ENCODE measurements at regions not wholly inside any gene's neighbourhood (a gene's known extent, or its start where the extent isn't known, plus 50 kb on each side); places are given as distances from the start of the nearest gene placed in this dataset.

DNA sequence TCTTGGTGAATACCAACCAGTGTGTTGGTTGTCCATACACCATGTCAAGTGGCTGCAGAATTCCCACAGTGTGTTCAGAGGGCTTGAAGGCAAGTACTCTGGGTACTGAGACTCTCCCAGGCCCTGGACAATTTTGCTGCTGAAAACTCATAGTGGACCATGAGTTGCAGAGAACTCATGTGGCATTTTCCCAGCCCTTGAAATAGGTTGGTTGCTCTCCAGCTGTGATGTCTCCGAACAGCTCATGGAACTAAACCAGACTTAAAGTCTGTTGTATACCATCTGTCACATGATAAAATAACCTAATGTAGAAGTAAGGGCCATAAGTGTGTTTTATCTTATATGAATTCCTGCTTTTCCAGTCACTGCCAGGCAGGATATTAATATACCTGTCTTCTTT lies 67.8 kb downstream of the RGS2 start:
- Histone ChIP-seq H3K4me2 (ENCODE audit: low read length) (no peak overlapping the region), H3K9me2 (ENCODE audit: insufficient read depth, low read length) (no peaks in the 10 kb centered on the region), H3K4me3 (ENCODE audit: low read length) (no peak overlapping the region), H3K79me2 (replicated peaks; ENCODE audit: insufficient read depth, low read length) (no peaks in the 10 kb centered on the region), H3K9me3 (ENCODE audit: low read length) (no peaks in the 10 kb centered on the region), H4K20me1 (ENCODE audit: insufficient read depth) (no peaks in the 10 kb centered on the region), H3K27ac (ENCODE audit: low read length) (peak overlapping the region; percentile 88), H3K27me3 (ENCODE audit: insufficient read depth, low read depth, low read length) (no peaks in the 10 kb centered on the region), H3K36me3 (ENCODE audit: insufficient read depth, low read length) (no peaks in the 10 kb centered on the region), H3F3A (ENCODE audit: insufficient read depth, low read length, poor library complexity, severe bottlenecking) (no peaks in the 10 kb centered on the region), H2AFZ (ENCODE audit: low read depth, low read length) (no peak overlapping the region), H3K9ac (ENCODE audit: low read length) (no peak overlapping the region)
- no peak for TF ChIP-seq POLR2AphosphoS5 (IDR thresholded peaks at IDR 0.05)
- no peak for TF ChIP-seq EP300 (conservative IDR thresholded peaks at IDR 0.05; ENCODE audit: poor library complexity, severe bottlenecking)
- no peak for TF ChIP-seq SMC3 (conservative IDR thresholded peaks at IDR 0.05; ENCODE audit: poor library complexity)
- TF ChIP-seq, protein P1, sequence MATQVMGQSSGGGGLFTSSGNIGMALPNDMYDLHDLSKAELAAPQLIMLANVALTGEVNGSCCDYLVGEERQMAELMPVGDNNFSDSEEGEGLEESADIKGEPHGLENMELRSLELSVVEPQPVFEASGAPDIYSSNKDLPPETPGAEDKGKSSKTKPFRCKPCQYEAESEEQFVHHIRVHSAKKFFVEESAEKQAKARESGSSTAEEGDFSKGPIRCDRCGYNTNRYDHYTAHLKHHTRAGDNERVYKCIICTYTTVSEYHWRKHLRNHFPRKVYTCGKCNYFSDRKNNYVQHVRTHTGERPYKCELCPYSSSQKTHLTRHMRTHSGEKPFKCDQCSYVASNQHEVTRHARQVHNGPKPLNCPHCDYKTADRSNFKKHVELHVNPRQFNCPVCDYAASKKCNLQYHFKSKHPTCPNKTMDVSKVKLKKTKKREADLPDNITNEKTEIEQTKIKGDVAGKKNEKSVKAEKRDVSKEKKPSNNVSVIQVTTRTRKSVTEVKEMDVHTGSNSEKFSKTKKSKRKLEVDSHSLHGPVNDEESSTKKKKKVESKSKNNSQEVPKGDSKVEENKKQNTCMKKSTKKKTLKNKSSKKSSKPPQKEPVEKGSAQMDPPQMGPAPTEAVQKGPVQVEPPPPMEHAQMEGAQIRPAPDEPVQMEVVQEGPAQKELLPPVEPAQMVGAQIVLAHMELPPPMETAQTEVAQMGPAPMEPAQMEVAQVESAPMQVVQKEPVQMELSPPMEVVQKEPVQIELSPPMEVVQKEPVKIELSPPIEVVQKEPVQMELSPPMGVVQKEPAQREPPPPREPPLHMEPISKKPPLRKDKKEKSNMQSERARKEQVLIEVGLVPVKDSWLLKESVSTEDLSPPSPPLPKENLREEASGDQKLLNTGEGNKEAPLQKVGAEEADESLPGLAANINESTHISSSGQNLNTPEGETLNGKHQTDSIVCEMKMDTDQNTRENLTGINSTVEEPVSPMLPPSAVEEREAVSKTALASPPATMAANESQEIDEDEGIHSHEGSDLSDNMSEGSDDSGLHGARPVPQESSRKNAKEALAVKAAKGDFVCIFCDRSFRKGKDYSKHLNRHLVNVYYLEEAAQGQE (IDR thresholded peaks at IDR 0.05; ENCODE audit: borderline replicate concordance): no peak
- TF ChIP-seq TAF1 (IDR thresholded peaks at IDR 0.05; ENCODE audit: low read depth): no peak
- TF ChIP-seq RAD21 (conservative IDR thresholded peaks at IDR 0.05): no peak
- no peak for TF ChIP-seq EZH2 (IDR thresholded peaks at IDR 0.05; ENCODE audit: borderline replicate concordance, insufficient read depth, low read length, poor library complexity, severe bottlenecking)
- TF ChIP-seq MXI1 (conservative IDR thresholded peaks at IDR 0.05; ENCODE audit: poor library complexity, severe bottlenecking): no peak
- TF ChIP-seq, protein P2, sequence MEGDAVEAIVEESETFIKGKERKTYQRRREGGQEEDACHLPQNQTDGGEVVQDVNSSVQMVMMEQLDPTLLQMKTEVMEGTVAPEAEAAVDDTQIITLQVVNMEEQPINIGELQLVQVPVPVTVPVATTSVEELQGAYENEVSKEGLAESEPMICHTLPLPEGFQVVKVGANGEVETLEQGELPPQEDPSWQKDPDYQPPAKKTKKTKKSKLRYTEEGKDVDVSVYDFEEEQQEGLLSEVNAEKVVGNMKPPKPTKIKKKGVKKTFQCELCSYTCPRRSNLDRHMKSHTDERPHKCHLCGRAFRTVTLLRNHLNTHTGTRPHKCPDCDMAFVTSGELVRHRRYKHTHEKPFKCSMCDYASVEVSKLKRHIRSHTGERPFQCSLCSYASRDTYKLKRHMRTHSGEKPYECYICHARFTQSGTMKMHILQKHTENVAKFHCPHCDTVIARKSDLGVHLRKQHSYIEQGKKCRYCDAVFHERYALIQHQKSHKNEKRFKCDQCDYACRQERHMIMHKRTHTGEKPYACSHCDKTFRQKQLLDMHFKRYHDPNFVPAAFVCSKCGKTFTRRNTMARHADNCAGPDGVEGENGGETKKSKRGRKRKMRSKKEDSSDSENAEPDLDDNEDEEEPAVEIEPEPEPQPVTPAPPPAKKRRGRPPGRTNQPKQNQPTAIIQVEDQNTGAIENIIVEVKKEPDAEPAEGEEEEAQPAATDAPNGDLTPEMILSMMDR (IDR thresholded peaks at IDR 0.05; ENCODE audit: poor library complexity, severe bottlenecking): no peak

DNA sequence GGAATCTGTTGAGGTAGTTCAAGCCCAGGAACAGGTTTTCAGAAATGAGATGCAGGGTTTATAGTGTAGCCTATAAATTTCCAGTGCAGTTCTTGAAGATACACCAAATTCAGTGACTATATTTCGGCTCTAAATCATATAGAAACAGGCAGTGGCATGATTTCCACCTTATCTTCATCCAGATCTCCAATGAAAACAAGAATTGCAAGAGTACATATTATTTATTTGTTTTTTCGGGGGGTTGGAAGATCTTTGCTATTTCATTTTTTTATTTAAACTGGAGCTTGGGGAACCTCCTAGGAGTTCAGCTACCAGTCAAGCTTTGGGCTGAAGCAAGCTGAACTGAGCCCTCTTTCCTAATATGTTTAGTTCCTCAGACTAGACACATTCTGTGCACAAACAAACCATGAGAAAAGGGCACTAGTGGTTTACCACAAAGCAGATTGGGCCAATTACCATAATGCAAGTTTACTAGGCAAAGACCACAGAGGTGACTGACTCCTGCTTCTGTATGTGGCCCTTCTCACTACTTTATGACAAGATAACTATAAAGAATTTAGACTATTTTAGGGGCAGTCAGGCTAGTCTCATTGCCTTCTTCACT lies 68.5 kb downstream of the RGS2 start:
- Histone ChIP-seq H3K9ac (ENCODE audit: low read length) (no peak overlapping the region), H3K36me3 (ENCODE audit: insufficient read depth, low read length) (no peaks in the 10 kb centered on the region), H3K4me2 (ENCODE audit: low read length) (no peak overlapping the region), H3K79me2 (replicated peaks; ENCODE audit: insufficient read depth, low read length) (no peaks in the 10 kb centered on the region), H2AFZ (ENCODE audit: low read depth, low read length) (no peak overlapping the region), H4K20me1 (ENCODE audit: insufficient read depth) (no peaks in the 10 kb centered on the region), H3K9me2 (ENCODE audit: insufficient read depth, low read length) (no peaks in the 10 kb centered on the region), H3K27ac (ENCODE audit: low read length) (peak overlapping the region; percentile 88), H3F3A (ENCODE audit: insufficient read depth, low read length, poor library complexity, severe bottlenecking) (no peaks in the 10 kb centered on the region), H3K27me3 (ENCODE audit: insufficient read depth, low read depth, low read length) (no peaks in the 10 kb centered on the region), H3K4me3 (ENCODE audit: low read length) (no peak overlapping the region), H3K9me3 (ENCODE audit: low read length) (no peaks in the 10 kb centered on the region)
- TF ChIP-seq EP300 (conservative IDR thresholded peaks at IDR 0.05; ENCODE audit: poor library complexity, severe bottlenecking) (no peak), MXI1 (conservative IDR thresholded peaks at IDR 0.05; ENCODE audit: poor library complexity, severe bottlenecking) (no peak), POLR2AphosphoS5 (IDR thresholded peaks at IDR 0.05) (no peak)
- TF ChIP-seq, protein P1 (IDR thresholded peaks at IDR 0.05; ENCODE audit: borderline replicate concordance): no peak
- TF ChIP-seq, protein P2 (IDR thresholded peaks at IDR 0.05; ENCODE audit: poor library complexity, severe bottlenecking): no peak
